ENCODE measurements at regions not wholly inside any gene's neighbourhood (a gene's known extent, or its start where the extent isn't known, plus 50 kb on each side); places are given as distances from the start of the nearest gene placed in this dataset.

DNA sequence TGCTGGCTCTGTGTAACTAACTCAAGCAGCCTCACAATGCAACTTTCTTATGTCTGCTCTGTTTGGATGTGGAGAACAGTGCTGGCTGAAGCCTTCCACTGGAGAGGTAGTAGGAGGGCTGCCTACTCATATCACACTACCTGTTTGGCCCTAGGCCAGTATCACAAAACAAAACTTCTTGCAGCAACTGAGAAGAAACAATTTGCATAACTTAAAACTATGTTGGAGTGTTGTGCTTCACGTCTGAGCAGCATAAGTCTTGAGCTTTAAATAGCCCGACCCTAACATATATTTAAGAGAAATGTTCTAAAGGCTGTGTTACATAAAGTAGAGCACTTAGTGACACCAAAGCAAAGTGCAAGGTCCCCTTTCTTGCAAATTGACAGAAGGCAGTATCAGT lies 204.9 kb upstream of the ACVR2A start:
- TF ChIP-seq, protein P1, sequence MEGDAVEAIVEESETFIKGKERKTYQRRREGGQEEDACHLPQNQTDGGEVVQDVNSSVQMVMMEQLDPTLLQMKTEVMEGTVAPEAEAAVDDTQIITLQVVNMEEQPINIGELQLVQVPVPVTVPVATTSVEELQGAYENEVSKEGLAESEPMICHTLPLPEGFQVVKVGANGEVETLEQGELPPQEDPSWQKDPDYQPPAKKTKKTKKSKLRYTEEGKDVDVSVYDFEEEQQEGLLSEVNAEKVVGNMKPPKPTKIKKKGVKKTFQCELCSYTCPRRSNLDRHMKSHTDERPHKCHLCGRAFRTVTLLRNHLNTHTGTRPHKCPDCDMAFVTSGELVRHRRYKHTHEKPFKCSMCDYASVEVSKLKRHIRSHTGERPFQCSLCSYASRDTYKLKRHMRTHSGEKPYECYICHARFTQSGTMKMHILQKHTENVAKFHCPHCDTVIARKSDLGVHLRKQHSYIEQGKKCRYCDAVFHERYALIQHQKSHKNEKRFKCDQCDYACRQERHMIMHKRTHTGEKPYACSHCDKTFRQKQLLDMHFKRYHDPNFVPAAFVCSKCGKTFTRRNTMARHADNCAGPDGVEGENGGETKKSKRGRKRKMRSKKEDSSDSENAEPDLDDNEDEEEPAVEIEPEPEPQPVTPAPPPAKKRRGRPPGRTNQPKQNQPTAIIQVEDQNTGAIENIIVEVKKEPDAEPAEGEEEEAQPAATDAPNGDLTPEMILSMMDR (tag by site-specific recombination; IDR thresholded peaks at IDR 0.05): no peak
- no peak for TF ChIP-seq ZNF530 (tag by site-specific recombination; IDR thresholded peaks at IDR 0.05; ENCODE audit: low read depth)
- TF ChIP-seq, protein P2, sequence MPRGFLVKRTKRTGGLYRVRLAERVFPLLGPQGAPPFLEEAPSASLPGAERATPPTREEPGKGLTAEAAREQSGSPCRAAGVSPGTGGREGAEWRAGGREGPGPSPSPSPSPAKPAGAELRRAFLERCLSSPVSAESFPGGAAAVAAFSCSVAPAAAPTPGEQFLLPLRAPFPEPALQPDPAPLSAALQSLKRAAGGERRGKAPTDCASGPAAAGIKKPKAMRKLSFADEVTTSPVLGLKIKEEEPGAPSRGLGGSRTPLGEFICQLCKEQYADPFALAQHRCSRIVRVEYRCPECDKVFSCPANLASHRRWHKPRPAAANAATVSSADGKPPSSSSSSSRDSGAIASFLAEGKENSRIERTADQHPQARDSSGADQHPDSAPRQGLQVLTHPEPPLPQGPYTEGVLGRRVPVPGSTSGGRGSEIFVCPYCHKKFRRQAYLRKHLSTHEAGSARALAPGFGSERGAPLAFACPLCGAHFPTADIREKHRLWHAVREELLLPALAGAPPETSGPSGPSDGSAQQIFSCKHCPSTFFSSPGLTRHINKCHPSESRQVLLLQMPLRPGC (tag by site-specific recombination; IDR thresholded peaks at IDR 0.05): no peak
- TF ChIP-seq ZNF558 (tag by site-specific recombination; IDR thresholded peaks at IDR 0.05): no peak
- no peak for TF ChIP-seq ZNF223 (tag by site-specific recombination; IDR thresholded peaks at IDR 0.05)
- no peak for TF ChIP-seq ZNF274 (IDR thresholded peaks at IDR 0.05; ENCODE audit: low read length)
- TF ChIP-seq ZNF274 (tag by site-specific recombination; IDR thresholded peaks at IDR 0.05; ENCODE audit: borderline replicate concordance): no peak
- TF ChIP-seq ZNF214 (tag by site-specific recombination; IDR thresholded peaks at IDR 0.05; ENCODE audit: borderline replicate concordance): no peak
- TF ChIP-seq, protein P3, sequence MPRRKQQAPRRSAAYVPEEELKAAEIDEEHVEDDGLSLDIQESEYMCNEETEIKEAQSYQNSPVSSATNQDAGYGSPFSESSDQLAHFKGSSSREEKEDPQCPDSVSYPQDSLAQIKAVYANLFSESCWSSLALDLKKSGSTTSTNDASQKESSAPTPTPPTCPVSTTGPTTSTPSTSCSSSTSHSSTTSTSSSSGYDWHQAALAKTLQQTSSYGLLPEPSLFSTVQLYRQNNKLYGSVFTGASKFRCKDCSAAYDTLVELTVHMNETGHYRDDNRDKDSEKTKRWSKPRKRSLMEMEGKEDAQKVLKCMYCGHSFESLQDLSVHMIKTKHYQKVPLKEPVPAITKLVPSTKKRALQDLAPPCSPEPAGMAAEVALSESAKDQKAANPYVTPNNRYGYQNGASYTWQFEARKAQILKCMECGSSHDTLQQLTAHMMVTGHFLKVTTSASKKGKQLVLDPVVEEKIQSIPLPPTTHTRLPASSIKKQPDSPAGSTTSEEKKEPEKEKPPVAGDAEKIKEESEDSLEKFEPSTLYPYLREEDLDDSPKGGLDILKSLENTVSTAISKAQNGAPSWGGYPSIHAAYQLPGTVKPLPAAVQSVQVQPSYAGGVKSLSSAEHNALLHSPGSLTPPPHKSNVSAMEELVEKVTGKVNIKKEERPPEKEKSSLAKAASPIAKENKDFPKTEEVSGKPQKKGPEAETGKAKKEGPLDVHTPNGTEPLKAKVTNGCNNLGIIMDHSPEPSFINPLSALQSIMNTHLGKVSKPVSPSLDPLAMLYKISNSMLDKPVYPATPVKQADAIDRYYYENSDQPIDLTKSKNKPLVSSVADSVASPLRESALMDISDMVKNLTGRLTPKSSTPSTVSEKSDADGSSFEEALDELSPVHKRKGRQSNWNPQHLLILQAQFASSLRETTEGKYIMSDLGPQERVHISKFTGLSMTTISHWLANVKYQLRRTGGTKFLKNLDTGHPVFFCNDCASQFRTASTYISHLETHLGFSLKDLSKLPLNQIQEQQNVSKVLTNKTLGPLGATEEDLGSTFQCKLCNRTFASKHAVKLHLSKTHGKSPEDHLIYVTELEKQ (tag by site-specific recombination; IDR thresholded peaks at IDR 0.05; ENCODE audit: borderline replicate concordance): no peak
- TF ChIP-seq ZNF792 (tag by site-specific recombination; IDR thresholded peaks at IDR 0.05): no peak
- no peak for TF ChIP-seq ZBTB1 (tag by site-specific recombination; IDR thresholded peaks at IDR 0.05)
- no peak for TF ChIP-seq YY1 (tag by site-specific recombination; IDR thresholded peaks at IDR 0.05)

Measured in HEK293 (cell line).